ENCODE measurements at regions not wholly inside any gene's neighbourhood (a gene's known extent, or its start where the extent isn't known, plus 50 kb on each side); places are given as distances from the start of the nearest gene placed in this dataset.
"Not testable (repeated sequence)": the region's sequence is repeated elsewhere in the genome, so short reads cannot be mapped to it uniquely, and the experiment has no call there.

DNA sequence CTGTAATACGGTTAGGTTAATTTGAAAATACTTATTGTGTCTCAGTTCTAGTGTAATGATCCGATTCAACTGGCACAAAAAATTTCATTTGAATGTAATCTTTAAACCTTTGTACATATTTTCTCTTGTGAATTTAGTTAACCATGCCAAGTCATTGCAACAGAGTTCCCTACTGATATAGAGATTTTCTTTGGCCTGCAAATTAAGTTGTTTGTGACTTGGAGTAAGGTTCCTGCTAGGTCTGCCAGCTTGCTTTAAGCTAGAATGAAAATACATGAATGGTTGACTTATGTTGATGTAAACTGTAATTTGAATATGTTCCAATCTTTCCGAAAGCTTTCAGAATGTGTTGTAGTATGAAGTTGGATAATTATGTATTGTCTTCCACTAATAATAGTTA lies 1004.1 kb upstream of the EDIL3 start:
- Histone ChIP-seq H3K9me3 (ENCODE audit: control insufficient read depth, insufficient read depth, low read length) (no peaks in the 10 kb centered on the region), H3K36me3 (ENCODE audit: insufficient read depth, low read length) (no peaks in the 10 kb centered on the region), H3K9ac (ENCODE audit: low read depth, low read length) (no peak overlapping the region), H3K4me1 (ENCODE audit: insufficient read depth, low read length) (no peaks in the 10 kb centered on the region)

DNA sequence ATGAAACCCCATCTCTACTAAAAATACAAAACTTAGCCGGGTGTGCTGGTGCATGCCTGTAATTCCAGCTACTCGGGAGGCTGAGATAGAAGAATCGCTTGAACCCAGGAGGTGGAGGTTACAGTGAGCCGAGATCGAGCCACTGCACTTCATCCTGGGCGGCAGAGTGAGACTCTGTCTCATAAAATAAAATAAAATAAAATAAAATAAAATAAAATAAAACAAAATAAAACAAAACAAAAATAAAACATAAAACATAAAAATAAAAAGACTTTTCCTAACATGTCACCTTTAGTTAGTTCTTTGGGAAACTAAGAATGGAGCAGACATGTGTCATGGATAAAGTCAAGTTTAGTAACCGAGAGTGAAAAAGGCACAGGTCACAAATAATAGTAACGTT lies 1007.6 kb upstream of the EDIL3 start:
- H3K4me1 ChIP-seq (ENCODE audit: insufficient read depth, low read length); H3K36me3 ChIP-seq (ENCODE audit: insufficient read depth, low read length); H3K9me3 ChIP-seq (ENCODE audit: control insufficient read depth, insufficient read depth, low read length); H3K9ac ChIP-seq (ENCODE audit: low read depth, low read length): not testable (repeated sequence)

- Histone ChIP-seq H3K9me3 (ENCODE audit: control insufficient read depth, insufficient read depth, low read length) (no peaks in the 10 kb centered on the region), H3K36me3 (ENCODE audit: insufficient read depth, low read length) (no peaks in the 10 kb centered on the region), H3K9ac (ENCODE audit: low read depth, low read length) (no peak overlapping the region), H3K4me1 (ENCODE audit: insufficient read depth, low read length) (no peaks in the 10 kb centered on the region)
Observed at GRCh38 chr5:85395526-85395925, 1010.8 kb upstream of the EDIL3 start.

GRCh38 chr5:85397451-85397850 lies 1012.8 kb upstream of the EDIL3 start:
- no peaks in the 10 kb centered on the region for H3K4me1 ChIP-seq (ENCODE audit: insufficient read depth, low read length)
- no peak overlapping the region for H3K9ac ChIP-seq (ENCODE audit: low read depth, low read length)
- no peaks in the 10 kb centered on the region for H3K9me3 ChIP-seq (ENCODE audit: control insufficient read depth, insufficient read depth, low read length)

DNA sequence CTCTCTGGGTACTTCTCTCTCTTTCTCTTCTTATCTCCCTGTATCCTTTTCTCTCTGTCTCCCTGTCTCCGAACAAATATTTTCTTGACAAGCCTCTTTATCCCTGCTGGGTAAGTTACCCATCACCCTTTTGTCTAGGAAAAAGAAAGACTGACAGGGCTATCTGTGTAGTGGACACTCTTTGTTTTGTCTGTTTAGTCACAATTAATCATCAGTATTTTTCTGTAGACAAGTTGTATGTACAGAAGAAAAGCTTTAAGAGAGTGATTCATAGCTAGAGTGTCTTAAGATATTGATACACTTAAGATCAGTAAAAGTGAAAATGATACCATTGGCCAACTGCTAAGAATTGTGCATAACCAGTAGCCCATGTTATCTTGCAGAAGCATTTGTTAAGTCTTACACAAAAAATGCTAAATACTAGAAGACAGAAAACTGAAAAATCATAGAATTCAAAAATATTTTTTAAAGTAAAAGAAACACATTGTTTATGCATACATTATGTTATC lies 1043.8 kb upstream of the EDIL3 start:
- Histone ChIP-seq H3K9ac (ENCODE audit: low read depth, low read length) (no peak overlapping the region), H3K36me3 (ENCODE audit: insufficient read depth, low read length) (no peaks in the 10 kb centered on the region), H3K4me1 (ENCODE audit: insufficient read depth, low read length) (no peaks in the 10 kb centered on the region), H3K9me3 (ENCODE audit: control insufficient read depth, insufficient read depth, low read length) (no peaks in the 10 kb centered on the region)

More at GRCh38 chr5:85397451-85397850, 1012.8 kb upstream of the EDIL3 start:
- no peaks in the 10 kb centered on the region for H3K36me3 ChIP-seq (ENCODE audit: insufficient read depth, low read length)

- H3K9ac ChIP-seq (ENCODE audit: low read depth, low read length); H3K9me3 ChIP-seq (ENCODE audit: control insufficient read depth, insufficient read depth, low read length); H3K36me3 ChIP-seq (ENCODE audit: insufficient read depth, low read length); H3K4me1 ChIP-seq (ENCODE audit: insufficient read depth, low read length): not testable (repeated sequence)
Observed at GRCh38 chr5:85431726-85432125, 1047.0 kb upstream of the EDIL3 start.

DNA sequence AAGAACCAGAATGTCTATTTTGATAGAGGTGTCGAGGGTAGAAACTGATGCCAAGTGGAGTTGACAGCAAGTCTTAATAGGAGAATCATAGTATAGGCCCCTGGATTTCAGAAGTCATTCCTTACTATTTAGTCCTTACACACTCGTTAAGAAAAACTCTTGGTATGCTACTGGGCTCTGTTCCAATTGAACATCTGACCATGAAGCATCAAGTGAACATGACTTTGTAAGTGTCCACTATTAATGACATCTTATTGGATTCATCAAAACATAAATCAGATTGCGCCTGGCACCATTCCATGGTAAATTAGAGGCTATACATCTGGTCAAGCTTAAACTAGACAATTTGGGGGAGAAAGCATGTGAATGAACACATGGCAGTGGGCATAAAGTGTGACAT lies 1056.5 kb upstream of the EDIL3 start:
- H3K36me3 ChIP-seq (ENCODE audit: insufficient read depth, low read length), result no peaks in the 10 kb centered on the region
- no peak overlapping the region for H3K9ac ChIP-seq (ENCODE audit: low read depth, low read length)
- H3K4me1 ChIP-seq (ENCODE audit: insufficient read depth, low read length), result no peaks in the 10 kb centered on the region
- H3K9me3 ChIP-seq (ENCODE audit: control insufficient read depth, insufficient read depth, low read length), result no peaks in the 10 kb centered on the region

GRCh38 chr5:85441853-85442252 lies 1057.2 kb upstream of the EDIL3 start:
- Histone ChIP-seq H3K36me3 (ENCODE audit: insufficient read depth, low read length) (no peaks in the 10 kb centered on the region), H3K9ac (ENCODE audit: low read depth, low read length) (no peak overlapping the region), H3K9me3 (ENCODE audit: control insufficient read depth, insufficient read depth, low read length) (no peaks in the 10 kb centered on the region), H3K4me1 (ENCODE audit: insufficient read depth, low read length) (no peaks in the 10 kb centered on the region)

DNA sequence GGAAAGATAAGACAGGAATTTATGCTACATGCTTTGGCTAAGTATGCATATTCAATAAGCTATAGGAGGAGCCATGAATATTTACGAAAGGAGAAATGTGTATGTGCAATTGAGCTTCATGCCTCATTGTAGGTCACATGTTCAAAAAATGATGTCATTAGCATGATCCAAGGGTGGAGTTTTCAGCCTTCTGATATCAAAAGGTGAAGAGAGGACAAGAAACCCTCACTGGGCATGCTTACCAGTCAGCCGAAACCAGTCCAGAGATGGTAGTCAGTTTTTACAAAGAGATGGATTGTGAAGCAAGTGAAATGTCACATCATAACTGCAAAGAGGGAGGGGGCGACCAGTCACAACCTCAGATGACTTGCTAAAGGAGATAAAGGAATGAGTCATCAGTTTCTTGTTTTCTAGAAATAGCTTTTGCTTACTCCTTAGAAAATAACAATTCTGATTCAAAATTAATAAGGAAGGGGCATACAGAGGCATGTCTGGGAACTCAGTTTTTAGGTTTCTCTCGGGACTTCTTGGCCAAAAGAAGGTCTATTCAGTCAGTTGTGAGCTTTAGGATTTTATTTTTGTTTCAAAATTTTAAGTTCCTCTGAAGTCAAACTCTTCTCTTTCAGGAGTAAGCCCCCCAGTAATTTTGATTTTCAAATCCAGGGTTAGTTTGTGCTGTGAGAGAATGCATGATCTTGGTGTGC lies 1067.8 kb upstream of the EDIL3 start:
- Histone ChIP-seq H3K9me3 (ENCODE audit: control insufficient read depth, insufficient read depth, low read length) (no peaks in the 10 kb centered on the region), H3K4me1 (ENCODE audit: insufficient read depth, low read length) (peaks cover 5% of the 10 kb centered on the region; the same call in 1 of the 2 replicates), H3K9ac (ENCODE audit: low read depth, low read length) (no peak overlapping the region), H3K36me3 (ENCODE audit: insufficient read depth, low read length) (no peaks in the 10 kb centered on the region)

GRCh38 chr5:85453026-85453349 lies 1068.3 kb upstream of the EDIL3 start:
- H3K9me3 ChIP-seq (ENCODE audit: control insufficient read depth, insufficient read depth, low read length), result no peaks in the 10 kb centered on the region
- no peak overlapping the region for H3K9ac ChIP-seq (ENCODE audit: low read depth, low read length)

DNA sequence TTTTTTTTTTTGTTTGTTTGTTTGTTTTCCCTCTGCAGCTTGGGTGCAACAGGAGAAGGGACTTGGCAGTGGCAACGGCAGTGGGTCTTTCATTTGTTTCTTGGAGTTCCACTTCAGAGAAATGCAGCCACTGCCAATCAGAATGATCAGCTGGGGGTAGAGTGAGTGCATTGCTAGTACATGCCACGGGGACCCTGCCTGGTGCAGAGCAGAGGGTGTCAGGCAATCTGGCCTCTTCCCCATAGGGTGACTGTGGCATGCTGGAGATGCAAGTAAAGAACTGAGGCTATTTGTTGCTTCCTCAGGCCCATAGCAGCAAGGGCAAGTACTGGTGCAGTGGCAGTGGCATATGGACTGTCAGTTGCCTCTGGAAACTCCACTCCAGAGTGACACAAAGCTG lies 1073.6 kb upstream of the EDIL3 start:
- Histone ChIP-seq H3K9me3 (ENCODE audit: control insufficient read depth, insufficient read depth, low read length) (no peaks in the 10 kb centered on the region), H3K36me3 (ENCODE audit: insufficient read depth, low read length) (no peaks in the 10 kb centered on the region), H3K4me1 (ENCODE audit: insufficient read depth, low read length) (no peaks in the 10 kb centered on the region), H3K9ac (ENCODE audit: low read depth, low read length) (no peak overlapping the region)

More at GRCh38 chr5:85453026-85453349, 1068.3 kb upstream of the EDIL3 start:
- H3K36me3 ChIP-seq (ENCODE audit: insufficient read depth, low read length), result no peaks in the 10 kb centered on the region
- H3K4me1 ChIP-seq (ENCODE audit: insufficient read depth, low read length), result peaks cover 5% of the 10 kb centered on the region; the same call in 1 of the 2 replicates

DNA sequence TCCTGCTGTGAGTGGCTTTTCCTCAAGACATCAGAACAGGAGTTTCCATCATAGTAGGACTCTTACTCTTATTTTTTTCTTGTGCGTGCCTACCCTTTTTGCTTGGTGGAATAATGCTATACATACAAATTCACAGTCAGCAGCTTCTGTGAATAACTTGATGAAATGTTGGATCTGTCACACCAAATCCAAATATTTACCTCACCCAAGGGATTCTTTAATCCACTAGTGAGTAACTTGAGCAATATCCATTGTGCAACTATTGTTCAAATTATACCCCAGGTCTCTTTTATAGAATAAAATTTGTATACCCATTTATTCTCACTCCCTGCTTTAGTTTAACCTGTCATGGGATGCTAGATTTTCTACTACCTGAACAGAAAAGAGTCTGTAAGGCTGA lies 1078.3 kb upstream of the EDIL3 start:
- H3K9me3 ChIP-seq (ENCODE audit: control insufficient read depth, insufficient read depth, low read length), result no peaks in the 10 kb centered on the region

DNA sequence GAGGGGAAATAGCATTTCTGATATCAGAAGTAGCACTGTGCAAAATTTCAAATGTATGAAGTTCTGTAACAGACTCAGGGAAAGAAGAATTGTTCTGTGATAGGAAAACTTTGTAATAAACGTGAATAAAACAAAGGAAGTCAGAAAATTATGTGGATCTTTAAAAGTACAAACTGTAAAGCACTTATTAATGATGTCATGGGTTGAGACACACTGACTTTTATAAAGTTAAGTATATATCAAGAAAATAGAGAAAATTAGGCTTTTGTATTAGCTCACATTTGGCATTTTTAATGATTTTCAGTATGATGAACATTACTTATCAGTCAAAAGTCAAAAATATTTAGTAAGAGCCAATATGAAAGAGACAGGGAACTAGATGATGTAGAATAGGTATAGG lies 1081.7 kb upstream of the EDIL3 start:
- Histone ChIP-seq H3K9ac (ENCODE audit: low read depth, low read length) (no peak overlapping the region), H3K9me3 (ENCODE audit: control insufficient read depth, insufficient read depth, low read length) (no peaks in the 10 kb centered on the region), H3K36me3 (ENCODE audit: insufficient read depth, low read length) (no peaks in the 10 kb centered on the region), H3K4me1 (ENCODE audit: insufficient read depth, low read length) (no peaks in the 10 kb centered on the region)

More for the DNA sequence above, 1078.3 kb upstream of the EDIL3 start:
- H3K36me3 ChIP-seq (ENCODE audit: insufficient read depth, low read length), result no peaks in the 10 kb centered on the region
- no peaks in the 10 kb centered on the region for H3K4me1 ChIP-seq (ENCODE audit: insufficient read depth, low read length)
- no peak overlapping the region for H3K9ac ChIP-seq (ENCODE audit: low read depth, low read length)

DNA sequence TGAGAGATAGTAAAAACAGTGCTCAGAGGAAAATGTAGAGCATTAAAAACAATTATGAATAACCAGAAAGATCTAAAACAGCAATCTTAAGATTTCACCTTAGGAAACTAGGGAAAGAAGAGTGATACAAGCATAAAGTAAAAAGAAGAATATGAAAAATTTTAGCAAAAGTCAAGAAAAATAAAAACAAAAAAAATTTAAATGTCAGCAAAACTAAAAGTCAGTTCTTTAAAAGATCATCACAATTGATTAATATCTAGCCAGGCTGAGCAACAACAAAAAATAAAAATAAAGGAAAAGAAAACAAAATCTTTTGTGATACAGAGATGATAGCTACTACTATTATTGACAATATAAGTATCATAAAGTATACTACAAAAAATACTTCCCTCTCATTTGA lies 1088.1 kb upstream of the EDIL3 start:
- Histone ChIP-seq H3K9me3 (ENCODE audit: control insufficient read depth, insufficient read depth, low read length) (no peaks in the 10 kb centered on the region), H3K9ac (ENCODE audit: low read depth, low read length) (no peak overlapping the region), H3K4me1 (ENCODE audit: insufficient read depth, low read length) (no peaks in the 10 kb centered on the region)

GRCh38 chr5:85475151-85475550 lies 1090.5 kb upstream of the EDIL3 start:
- H3K36me3 ChIP-seq (ENCODE audit: insufficient read depth, low read length); H3K4me1 ChIP-seq (ENCODE audit: insufficient read depth, low read length); H3K9me3 ChIP-seq (ENCODE audit: control insufficient read depth, insufficient read depth, low read length); H3K9ac ChIP-seq (ENCODE audit: low read depth, low read length): not testable (repeated sequence)

More for the DNA sequence above, 1088.1 kb upstream of the EDIL3 start:
- H3K36me3 ChIP-seq (ENCODE audit: insufficient read depth, low read length), result no peaks in the 10 kb centered on the region
